DOHH2 (cell line): ENCODE measurements at regions not wholly inside any gene's neighbourhood (a gene's known extent, or its start where the extent isn't known, plus 50 kb on each side); places are given as distances from the start of the nearest gene placed in this dataset.

Experiments
- H3F3A ChIP-seq: fragments of 200-600 bp; sonication (generic), shearing (Covaris generic); 2 replicates; pipeline ENCODE4 v1.6.0; 2016; ENCODE audit warnings: antibody characterized with exemption, mild to moderate bottlenecking; ENCODE audit not compliant: control insufficient read depth, insufficient read depth
- H3K27ac ChIP-seq: fragments of 200-600 bp; sonication (generic); 2 replicates; pipeline ENCODE4 v1.5.1; 2014; ENCODE audit warnings: low read depth, mild to moderate bottlenecking, low read length, moderate library complexity
- H3K27me3 ChIP-seq: fragments of 200-600 bp; sonication (generic); 2 replicates; pipeline ENCODE4 v1.6.1; 2014; ENCODE audit warnings: mild to moderate bottlenecking, low read length, mixed read lengths; ENCODE audit not compliant: control insufficient read depth
- H3K36me3 ChIP-seq: fragments of 200-600 bp; sonication (generic); 2 replicates; pipeline ENCODE4 v1.6.1; 2014; ENCODE audit warnings: mild to moderate bottlenecking, low read length, moderate library complexity, mixed read lengths; ENCODE audit not compliant: control insufficient read depth
- H3K4me1 ChIP-seq: fragments of 200-600 bp; sonication (generic); 2 replicates; pipeline ENCODE4 v1.6.1; 2014; ENCODE audit warnings: mild to moderate bottlenecking, low read length, mixed read lengths; ENCODE audit not compliant: control insufficient read depth
- H3K4me2 ChIP-seq: fragments of 200-600 bp; sonication (generic); 2 replicates; pipeline ENCODE4 v1.6.0; 2014; ENCODE audit warnings: mild to moderate bottlenecking, low read length, moderate library complexity
- H3K4me3 ChIP-seq: fragments of 200-600 bp; sonication (generic); 2 replicates; pipeline ENCODE4 v1.5.1; 2014; ENCODE audit warnings: mild to moderate bottlenecking, low read length, mixed read lengths
- H3K79me2 ChIP-seq: fragments of 200-600 bp; sonication (generic); 2 replicates; pipeline ENCODE4 v1.6.1; 2014; ENCODE audit warnings: mild to moderate bottlenecking, low read length, mixed read lengths; ENCODE audit not compliant: control insufficient read depth
- H3K9me2 ChIP-seq: fragments of 200-600 bp; sonication (generic); replicated peaks from 2 replicates; pipeline ENCODE4 v1.6.1; 2014; ENCODE audit warnings: mild to moderate bottlenecking, low read length, mixed read lengths; ENCODE audit not compliant: control insufficient read depth
- H3K9me3 ChIP-seq: fragments of 200-600 bp; sonication (generic); 2 replicates; pipeline ENCODE4 v1.6.1; 2014; ENCODE audit warnings: antibody characterized with exemption, low read length, mixed read lengths; ENCODE audit not compliant: control insufficient read depth, insufficient read depth
- H4K20me1 ChIP-seq: fragments of 200-600 bp; sonication (generic); 2 replicates; pipeline ENCODE4 v1.6.0; 2014; ENCODE audit warnings: low read depth, mild to moderate bottlenecking, antibody characterized with exemption, low read length, moderate library complexity; ENCODE audit not compliant: control insufficient read depth, insufficient read depth
- CTCF ChIP-seq: fragments of 200-600 bp; sonication (generic); IDR thresholded peaks from one replicate; pipeline ENCODE4 v1.5.1; 2014; ENCODE audit warnings: antibody characterized with exemption, mild to moderate bottlenecking, low read depth, low read length; ENCODE audit not compliant: poor library complexity, severe bottlenecking
- EZH2phosphoT487 ChIP-seq: fragments of 200-600 bp; sonication (generic); IDR thresholded peaks from 2 replicates; pipeline ENCODE4 v1.6.1; 2017; ENCODE audit warnings: borderline replicate concordance, mild to moderate bottlenecking, antibody characterized with exemption, low read length, moderate library complexity, mixed read lengths

- Histone ChIP-seq H3K27ac (no peak overlapping the region), H3K36me3 (no peaks in the 10 kb centered on the region), H3K9me2 (no peaks in the 10 kb centered on the region), H4K20me1 (no peaks in the 10 kb centered on the region), H3K4me3 (no peak overlapping the region), H3K9me3 (no peaks in the 10 kb centered on the region), H3F3A (no peaks in the 10 kb centered on the region), H3K27me3 (no peaks in the 10 kb centered on the region), H3K79me2 (no peaks in the 10 kb centered on the region), H3K4me1 (no peaks in the 10 kb centered on the region), H3K4me2 (no peak overlapping the region)
- TF ChIP-seq CTCF (no peak), EZH2phosphoT487 (no peak)
These were observed 1462.9 kb upstream of the RAG2 start for GRCh38 chr11:38060920-38061319.

- H3K36me3 ChIP-seq = no peaks in the 10 kb centered on the region
- H3K4me1 ChIP-seq = no peaks in the 10 kb centered on the region
- no peak overlapping the region for H3K27ac ChIP-seq
- H3K27me3 ChIP-seq = no peaks in the 10 kb centered on the region
- H3K79me2 ChIP-seq = no peaks in the 10 kb centered on the region
- H3K9me2 ChIP-seq = no peaks in the 10 kb centered on the region
- no peak overlapping the region for H3K4me2 ChIP-seq
- H3F3A ChIP-seq = no peaks in the 10 kb centered on the region
- no peaks in the 10 kb centered on the region for H3K9me3 ChIP-seq
- H3K4me3 ChIP-seq = no peak overlapping the region
- TF ChIP-seq CTCF (no peak), EZH2phosphoT487 (no peak)
- no peaks in the 10 kb centered on the region for H4K20me1 ChIP-seq
These were observed 1462.1 kb upstream of the RAG2 start for GRCh38 chr11:38060136-38060535.

GRCh38 chr11:38046571-38047135 lies 1448.6 kb upstream of the RAG2 start:
- Histone ChIP-seq H3K9me2 (no peaks in the 10 kb centered on the region), H3K36me3 (no peaks in the 10 kb centered on the region), H3K4me1 (no peaks in the 10 kb centered on the region), H3F3A (no peaks in the 10 kb centered on the region), H3K27me3 (no peaks in the 10 kb centered on the region), H3K4me3 (no peak overlapping the region), H4K20me1 (no peaks in the 10 kb centered on the region), H3K4me2 (no peak overlapping the region), H3K79me2 (no peaks in the 10 kb centered on the region), H3K27ac (no peak overlapping the region), H3K9me3 (no peaks in the 10 kb centered on the region)
- no peak for TF ChIP-seq CTCF
- no peak for TF ChIP-seq EZH2phosphoT487
